GM18519 (cell line): ENCODE measurements at regions not wholly inside any gene's neighbourhood (a gene's known extent, or its start where the extent isn't known, plus 50 kb on each side); places are given as distances from the start of the nearest gene placed in this dataset.
"Not testable (repeated sequence)": the region's sequence is repeated elsewhere in the genome, so short reads cannot be mapped to it uniquely, and the experiment has no call there.

Experiments
- ATAC-seq: cut with Tn5 transposase; IDR thresholded peaks from one replicate; pipeline ENCODE4 v1.9.1; 2021; ENCODE audit warnings: mild to moderate bottlenecking, moderate library complexity; ENCODE audit not compliant: unreplicated experiment, low FRiP score

DNA sequence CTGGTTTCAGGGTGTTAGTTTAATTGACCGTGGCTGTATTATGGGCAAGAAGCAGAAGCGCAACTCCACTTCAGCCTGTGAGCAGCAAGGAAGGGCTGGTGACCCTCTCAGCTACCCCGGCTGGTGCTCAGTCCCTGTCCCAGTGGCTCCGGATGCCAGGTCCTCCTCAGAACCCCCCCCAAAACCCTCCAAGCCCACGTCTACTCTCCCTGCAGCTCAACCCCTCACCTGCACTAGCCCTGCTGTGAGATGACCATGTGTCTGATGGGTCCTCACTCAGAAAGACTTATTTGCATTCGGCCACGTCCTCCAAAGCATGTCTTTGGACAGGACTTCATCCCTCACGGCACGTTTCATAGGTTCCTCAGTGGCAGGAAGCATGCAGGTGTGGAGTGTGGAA is 119.7 kb upstream of the ALKAL2 start:
- ATAC-seq: no peak

DNA sequence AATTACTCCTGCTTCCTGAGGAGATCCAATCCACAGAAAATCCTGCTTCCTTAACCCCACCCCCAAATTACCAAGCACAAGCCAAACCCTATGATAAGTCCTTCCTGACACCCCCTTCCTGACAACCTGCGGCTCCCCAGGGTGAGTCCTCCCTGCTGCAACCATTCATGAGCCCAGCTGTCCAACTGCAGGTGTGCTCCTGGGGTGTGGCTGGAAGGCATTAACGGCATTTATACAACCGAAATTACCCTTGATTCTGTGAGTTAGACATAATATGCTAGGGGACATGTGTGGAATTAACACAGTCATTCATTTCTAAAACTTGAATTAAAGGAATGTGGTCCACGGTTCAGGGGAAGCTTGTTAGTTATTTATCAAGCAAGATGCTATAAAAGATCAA is 119.0 kb upstream of the ALKAL2 start:
- ATAC-seq: no peak

DNA sequence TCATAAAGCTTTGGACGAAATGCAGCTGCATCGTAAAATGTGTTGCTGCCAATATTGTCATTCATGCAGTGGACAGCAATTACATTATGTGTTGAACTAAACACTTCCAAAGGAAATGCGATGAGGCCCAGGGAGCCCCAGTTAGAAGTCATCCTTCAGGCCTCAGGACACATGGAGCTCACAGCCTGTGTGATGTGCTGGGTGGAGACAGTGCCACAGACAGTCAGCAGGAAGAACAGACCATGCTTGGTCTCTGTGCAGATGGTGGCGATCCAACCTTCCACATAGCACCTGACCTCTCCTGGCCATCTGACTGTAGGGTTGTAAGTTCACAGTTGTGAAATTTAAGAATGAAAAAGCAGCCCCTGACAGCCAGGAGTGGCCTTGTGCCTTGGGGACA is 118.3 kb upstream of the ALKAL2 start:
- ATAC-seq: no peak

DNA sequence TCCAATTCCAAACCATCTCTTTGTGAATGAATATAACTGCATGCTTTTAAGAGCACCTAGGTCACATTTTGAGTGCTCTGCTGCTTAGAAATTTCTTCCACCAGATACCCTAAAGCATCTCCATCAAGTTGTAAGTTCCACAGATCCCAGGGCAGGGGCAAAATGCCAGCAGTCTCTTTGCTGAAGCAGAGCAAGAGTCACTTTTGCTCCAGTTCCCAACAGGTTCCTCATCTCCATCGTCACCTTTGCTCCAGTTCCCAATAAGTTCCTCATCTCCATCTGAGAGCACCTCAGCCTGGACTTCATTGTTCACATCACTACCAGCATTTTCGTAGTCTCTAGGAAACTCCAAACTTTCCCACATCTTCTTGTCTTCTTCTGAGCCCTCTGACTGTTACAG is 116.7 kb upstream of the ALKAL2 start:
- no peak for ATAC-seq

DNA sequence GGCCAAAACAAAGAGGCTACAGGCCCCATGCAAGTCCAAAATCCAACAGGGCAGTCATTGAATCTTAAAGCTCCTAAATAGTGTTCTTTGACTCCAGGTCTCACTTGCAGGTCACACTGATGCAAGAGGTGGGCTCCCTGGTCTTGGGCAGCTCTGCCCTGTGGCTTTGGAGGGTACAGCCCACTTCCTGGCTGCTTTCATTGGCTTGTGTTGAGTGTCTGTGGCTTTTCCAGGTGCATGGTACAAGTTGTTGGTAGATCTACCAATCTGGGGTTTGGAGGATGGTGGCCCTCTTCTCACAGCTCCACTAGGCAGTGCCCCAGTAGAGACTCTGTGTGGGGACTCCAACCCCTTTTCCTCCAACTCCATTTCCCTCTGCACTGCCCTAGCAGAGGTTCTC is 115.8 kb upstream of the ALKAL2 start:
- no peak for ATAC-seq

DNA sequence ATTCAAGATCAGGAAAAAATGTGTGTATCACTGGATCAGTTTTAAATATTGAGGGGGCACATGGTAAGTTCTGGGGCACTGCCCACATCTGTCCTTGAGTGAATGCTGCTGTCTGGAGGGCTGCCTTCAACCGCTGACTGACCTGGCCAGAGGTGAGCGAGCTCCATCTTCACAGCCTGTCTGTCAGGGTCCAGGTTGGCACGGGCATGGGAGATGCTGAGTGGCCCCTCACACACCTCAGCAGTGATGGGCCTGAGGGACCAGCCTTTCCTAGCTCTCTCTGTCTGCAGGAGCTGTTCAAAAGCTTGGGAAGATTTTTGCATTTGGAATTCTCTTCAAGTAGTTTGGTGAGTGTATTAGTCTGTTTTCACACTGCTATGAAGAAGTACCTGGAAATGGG is 114.8 kb upstream of the ALKAL2 start:
- no peak for ATAC-seq

DNA sequence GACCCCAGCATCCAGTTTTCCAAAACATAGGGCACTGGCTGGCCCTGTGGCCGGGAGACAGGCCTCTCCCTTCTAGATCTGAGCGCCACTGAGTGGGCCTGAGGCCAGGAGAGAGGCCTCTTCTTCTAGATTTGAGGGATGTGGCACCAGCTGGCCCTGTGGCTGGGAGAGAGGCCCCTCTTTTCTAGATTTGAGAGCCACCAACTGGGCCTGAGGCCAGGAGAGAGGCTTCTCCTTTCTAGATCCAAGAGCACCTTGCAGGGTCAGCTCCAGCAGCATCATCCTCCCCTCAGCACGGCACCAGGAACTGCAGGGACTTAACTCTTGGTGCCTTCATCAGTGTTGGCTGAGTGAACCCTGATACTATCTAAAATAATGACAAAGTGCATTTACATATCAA is 114.3 kb upstream of the ALKAL2 start:
- ATAC-seq: no peak

DNA sequence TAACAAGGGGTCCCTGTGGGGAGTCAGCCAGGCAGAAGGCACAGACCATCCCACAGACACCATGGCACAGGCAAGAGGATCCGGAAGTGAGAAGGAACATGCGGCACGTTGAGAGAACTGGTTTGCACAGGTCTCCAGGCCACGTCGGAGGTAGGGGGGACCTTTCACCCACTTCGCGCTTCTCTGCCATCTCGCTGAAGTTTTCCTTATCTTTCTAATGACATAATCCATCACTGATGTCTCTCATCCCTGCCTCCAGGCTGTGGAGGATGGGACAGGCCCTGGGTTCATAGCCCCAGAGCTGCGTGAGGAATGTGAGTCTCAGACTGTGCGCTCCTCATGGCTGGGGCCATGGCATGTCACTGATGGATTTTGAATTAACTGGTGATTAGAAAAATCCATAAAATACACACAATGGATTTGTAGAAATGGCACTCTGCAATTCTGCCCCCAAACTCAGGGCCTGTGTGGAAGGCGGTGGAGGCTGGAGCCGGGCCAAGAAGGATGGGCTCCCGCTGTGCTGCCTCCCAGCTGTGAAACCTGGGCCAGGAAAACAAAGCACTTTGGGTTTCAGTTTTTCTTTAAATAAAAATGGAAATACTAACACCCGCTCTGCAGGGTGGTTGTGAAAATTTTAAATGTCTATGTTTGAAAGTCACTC is 113.3 kb upstream of the ALKAL2 start:
- ATAC-seq: no peak

DNA sequence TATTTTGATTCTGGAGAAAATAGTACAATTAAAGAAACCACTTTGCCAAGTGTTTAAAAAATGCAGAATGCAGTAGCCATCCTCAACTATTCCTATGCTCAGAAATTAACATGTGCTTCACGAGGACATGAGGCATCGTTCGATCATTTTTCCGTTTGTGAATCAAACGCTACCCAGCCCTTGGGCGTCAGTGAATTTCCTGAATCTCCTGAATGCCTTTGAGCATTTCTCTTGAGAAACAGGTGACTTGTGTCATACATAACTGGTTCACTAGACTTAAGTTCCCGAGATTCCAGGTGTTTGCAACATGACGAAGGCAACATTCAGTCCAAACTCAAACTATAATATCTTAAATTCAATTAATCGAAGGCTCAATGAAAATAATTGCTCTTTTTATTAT is 110.0 kb upstream of the ALKAL2 start:
- ATAC-seq: no peak

DNA sequence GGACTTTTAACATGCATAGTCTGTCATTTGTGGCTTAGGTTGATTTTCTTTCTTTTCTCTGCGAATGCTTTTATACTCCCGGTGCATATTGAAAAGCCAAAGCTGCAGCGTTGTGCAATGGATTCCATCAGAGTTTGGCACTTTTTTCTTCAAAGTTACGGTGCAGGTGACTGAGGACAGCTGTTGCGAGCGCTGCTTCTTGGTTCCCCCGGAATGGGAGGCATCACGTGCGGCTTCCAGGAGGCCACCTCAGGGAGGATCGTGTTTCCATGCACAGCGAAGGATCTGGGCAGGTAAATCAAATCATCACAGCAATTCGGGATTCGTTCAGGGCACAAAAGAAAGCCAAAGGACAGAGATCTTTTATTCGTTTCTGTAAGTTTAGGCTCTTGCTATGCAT is 109.6 kb upstream of the ALKAL2 start:
- ATAC-seq: no peak

DNA sequence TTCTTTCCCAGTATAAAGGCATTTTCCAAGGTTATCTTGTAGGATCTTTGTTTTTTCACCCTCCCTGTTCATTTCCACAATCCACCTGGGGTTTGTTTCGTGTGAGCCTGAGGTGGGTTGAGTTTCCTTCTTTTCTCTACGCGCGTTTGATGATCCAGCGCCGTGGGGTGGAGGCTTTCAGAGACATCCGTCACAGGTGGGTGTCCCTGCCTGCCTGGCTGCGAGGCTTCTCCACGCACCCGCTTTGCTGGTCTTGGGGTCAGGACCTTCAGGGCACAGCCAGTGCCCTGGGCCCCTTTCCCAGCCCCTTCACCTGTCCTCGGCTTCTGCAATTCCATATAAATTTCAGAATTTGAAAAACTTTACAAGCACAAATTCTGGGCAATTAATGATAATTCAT is 109.0 kb upstream of the ALKAL2 start:
- no peak for ATAC-seq

DNA sequence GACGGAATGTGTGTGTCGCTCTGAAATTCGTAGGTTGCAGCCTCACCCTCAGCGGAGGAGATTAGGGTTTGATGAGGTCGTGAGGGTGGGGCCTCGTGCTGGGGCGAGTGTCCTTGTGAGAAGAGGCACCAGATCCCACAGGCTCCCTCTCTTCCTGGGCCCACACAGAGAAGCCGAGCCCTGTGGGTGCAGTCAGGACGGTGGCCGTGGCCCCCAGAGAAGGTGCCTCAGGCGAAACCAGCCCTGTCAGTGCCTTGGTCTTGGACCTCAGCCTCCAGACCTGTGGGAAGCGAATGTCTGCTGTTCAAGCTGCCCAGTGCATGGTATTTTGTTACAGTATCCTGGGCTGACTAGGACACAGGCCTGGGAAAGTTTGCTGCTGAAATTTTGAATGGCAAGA is 108.0 kb upstream of the ALKAL2 start:
- ATAC-seq: no peak

DNA sequence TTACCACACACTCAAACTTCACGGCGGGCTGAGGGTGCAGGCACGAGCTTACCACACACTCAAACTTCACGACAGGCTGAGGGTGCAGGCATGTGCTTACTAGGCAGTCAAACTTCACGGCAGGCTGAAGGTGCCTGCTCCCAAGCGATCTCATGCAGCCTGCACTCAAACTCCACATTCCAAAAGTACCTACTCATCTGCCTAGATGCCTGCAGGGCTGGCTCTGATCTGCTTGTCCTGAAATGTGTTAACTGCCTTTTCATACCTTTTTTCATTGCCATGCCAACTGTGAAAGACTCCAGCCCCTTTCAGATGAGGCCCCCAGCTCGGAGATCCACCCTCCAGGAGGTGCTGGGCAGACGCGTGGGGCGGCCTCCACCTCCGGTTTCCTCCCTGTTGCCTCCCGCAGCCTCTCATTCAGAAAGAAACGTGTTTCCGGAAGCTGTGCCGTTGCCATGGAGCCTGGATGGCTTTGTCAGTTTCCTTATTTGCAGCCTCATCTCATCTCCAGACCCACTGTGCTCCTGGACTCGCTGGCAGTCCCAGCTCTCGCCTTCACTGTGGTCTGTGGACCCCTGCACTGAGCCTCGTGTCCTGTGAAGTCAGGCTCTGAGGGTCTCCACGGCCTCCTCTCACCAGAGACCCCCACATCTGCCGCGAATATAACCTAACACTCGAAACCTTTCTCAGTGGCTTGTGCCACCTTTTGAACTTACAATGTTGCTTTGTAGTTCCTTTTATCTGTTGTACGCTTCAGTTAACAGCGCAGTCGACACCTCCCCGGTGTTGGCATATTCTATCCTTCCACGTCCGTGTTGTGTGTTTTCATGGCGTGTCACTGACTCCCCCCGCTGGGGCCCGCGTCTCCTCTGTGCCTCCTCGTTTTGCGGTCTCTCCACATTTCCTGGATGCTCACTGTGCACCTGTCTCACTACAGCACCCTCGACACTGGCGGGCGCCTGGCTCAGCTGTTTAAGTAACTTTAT is 106.1 kb upstream of the ALKAL2 start:
- peak; percentile 73 for ATAC-seq

DNA sequence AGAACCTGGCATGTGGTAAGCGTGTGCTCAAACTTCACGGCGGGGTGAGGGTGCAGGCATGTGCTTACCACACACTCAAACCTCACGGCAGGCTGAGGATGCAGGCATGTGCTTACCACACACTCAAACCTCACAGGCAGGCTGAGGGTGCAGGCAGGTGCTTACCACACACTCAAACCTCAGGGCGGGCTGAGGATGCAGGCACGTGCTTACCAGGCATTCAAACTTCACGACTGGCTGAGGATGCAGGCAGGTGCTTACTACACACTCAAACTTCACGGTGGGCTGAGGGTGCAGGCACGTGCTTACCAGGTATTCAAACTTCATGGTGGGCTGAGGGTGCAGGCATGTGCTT is 105.0 kb upstream of the ALKAL2 start:
- ATAC-seq: no peak

DNA sequence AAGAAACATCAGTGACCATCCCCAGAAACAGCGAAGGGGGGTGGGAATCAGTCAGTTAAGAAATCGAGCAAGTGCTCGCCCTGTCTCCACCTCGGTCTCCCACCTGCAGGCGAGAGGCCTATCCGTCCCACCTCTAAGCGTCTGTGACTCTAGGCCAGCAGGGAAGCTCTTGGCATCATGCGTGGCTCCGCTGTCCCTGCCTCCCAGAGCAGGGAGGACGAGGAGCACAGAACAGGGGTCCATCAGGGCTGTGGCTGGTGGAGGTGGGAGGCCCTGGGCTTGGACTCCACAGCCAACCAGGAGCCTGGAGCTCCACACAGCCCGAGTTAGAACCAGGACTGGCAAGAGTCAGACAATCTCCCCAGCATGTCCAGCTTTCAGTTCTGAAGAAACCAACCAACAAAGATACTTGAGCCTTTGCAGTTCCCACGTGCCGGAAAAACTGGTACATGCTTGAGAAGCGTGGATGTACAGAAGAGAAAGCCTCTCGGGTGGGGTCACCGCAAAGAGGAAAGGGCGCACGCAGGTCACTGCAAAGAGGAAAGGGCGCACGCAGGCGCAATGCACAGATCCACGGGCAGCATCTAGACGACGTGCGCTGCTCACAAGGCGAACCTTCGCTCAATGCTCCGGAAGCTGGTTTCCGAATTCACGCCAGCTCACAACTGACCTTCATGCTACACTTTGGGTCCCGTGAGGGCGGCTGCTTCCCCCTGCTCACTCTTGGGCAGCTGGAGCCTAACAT is 104.5 kb upstream of the ALKAL2 start:
- ATAC-seq: no peak

DNA sequence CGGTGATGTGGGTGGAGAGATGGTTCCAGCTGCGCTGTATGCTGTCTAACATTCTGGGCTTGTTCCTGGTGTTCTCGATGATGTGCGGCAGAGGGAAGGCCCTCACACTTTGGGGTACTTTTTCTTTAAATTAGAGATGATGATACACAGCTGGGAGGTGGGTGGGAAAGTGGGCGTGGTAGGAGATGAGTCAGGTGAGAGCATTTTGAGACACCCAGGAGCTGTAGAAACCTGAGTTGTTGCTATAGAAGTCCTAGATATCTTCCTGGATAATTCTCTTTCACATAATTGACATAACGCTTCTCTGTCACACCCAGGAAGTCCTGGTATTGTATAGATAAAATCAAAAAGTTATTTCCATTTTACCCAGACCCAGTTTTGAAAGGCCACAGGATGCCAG is 103.8 kb upstream of the ALKAL2 start:
- ATAC-seq: no peak

DNA sequence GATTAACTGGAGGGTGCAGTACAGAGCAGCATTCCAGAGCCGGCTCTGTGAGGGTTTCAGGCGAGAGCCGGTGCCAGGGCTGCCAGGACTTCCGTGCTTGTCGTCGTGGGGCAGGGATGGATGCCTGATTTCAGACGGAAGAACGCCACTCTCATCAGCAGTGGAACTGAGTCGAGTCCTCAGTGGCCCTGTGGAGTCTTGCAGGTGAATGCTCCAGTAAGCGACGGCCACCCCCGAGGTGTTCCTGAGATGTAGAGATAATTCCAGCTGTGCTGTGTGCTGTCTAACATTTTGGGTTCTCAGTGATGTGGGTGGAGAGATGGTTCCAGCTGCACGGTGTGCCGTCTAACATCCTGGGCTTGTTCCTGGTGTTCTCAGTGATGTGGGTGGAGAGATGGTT is 103.1 kb upstream of the ALKAL2 start:
- no peak for ATAC-seq

DNA sequence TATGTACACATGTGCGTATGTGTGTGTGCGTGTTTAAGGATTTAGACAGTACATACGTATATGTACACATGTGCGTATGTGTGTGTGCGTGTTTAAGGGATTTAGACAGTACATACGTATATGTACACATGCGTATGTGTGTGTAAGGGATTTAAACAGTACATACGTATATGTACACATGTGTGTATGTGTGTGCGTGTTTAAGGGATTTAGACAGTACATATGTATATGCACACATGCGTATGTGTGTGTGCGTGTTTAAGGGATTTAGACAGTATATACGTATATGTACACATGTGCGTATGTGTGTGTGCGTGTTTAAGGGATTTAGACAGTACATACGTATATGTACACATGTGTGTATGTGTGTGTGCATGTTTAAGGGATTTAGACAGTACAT is 102.1 kb upstream of the ALKAL2 start:
- ATAC-seq: not testable (repeated sequence)

DNA sequence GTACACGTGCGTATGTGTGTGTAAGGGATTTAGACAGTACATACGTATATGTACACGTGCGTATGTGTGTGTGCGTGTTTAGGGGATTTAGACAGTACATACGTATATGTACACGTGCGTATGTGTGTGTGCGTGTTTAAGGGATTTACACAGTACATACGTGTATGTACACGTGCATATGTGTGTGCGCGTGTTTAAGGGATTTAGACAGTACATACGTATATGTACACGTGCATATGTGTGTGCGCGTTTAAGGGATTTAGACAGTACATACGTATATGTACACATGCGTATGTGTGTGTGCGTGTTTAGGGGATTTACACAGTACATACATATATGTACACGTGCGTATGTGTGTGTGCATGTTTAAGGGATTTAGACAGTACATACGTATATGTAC is 100.9 kb upstream of the ALKAL2 start:
- not testable (repeated sequence) for ATAC-seq

DNA sequence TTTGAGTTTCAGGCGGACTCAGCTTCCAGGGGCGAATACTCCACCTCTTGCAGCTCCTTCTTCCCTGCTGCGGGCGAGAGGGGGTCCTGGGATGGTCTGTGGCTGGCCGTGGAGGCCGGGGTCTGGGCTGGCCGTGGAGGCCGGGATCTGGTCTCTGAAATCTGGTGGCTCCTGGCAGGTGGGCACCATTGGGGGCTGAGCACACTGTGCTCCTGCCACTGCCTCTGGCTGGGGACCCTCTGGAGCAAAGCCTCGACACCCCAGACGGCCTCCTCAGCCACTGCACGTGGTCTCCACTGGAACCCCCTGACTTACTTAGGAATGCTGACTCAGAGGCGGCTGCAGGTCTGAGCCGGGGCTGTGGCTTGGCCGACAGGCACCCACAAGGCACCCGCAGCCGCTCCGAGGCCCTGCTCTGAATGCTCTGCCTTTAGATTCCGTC is 100.1 kb upstream of the ALKAL2 start:
- no peak for ATAC-seq

DNA sequence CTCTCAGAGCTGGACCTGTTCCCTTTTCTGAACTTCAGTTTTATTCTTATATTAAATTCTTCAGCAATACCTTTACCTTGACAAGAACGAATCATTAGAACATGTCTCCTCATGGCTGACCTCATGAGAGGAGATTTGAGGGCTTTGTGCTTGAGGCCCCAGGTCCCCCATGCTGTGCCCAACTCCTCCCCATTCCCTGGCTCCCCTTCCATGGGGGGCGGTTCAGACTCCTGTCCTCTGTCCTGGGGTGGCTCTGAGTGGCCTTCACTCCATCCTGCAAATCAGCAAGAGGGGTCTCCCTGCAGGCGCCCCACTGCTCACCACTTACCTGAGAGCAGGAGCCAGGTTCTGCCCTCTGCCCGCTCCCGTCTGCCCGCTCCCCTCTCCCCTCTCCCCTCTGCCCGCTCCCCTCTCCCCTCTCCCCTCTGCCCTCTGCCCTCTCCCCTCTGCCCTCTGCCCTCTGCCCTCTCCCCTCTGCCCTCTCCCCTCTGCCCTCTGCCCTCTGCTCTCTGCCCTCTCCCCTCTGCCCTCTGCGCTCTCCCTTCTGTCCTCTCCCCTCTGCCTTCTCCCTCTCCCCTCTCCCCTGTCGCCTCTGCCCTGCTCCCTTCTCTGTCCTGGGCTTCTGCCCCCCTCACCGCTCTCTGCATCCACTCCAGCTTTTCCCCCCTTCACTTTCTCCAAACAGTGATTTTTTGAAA is 98.7 kb upstream of the ALKAL2 start:
- ATAC-seq: no peak
